Fibroblast of villous mesenchyme (primary cell): ENCODE measurements at regions not wholly inside any gene's neighbourhood (a gene's known extent, or its start where the extent isn't known, plus 50 kb on each side); places are given as distances from the start of the nearest gene placed in this dataset.

Experiments
- DNase-seq: peaks from one replicate; pipeline ENCODE4 v3.0.0-alpha.2; 2010; ENCODE audit warnings: low read depth
- H3K4me3 ChIP-seq: 2 replicates; pipeline ENCODE4 v1.5.1; 2011; ENCODE audit warnings: low read depth, mild to moderate bottlenecking, low read length
- CTCF ChIP-seq: IDR thresholded peaks from 2 replicates; pipeline ENCODE4 v1.5.1; 2012; ENCODE audit warnings: low read depth, mild to moderate bottlenecking, low read length; ENCODE audit not compliant: insufficient read depth

DNA sequence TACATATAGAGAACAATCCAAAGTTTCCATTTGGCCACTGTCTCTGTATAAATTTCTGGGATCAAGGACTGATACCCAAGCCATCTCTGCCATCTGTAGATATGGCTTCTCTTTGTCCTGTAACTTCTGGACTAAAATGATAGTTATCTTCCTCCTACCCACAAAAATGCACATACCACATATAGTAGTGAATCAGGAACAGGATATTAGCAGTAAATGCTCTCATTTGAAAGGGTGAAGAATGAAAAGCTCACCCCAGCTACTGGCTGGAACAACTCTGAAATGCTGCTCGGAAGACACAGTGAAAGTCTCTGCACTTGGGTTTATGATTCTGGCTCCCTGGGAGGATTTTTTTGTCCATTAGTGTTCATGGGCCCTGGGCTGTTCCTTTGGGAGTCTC lies 856.4 kb upstream of the LRRC4C start:
- TF ChIP-seq CTCF: no peak
- no peak for DNase-seq
- no peak overlapping the region for H3K4me3 ChIP-seq

GRCh38 chr11:42319921-42320320 lies 860.5 kb upstream of the LRRC4C start:
- DNase-seq: no peak
- TF ChIP-seq CTCF: no peak
- H3K4me3 ChIP-seq: no peak overlapping the region

- peak; percentile 17 for DNase-seq
- TF ChIP-seq CTCF: no peak
- H3K4me3 ChIP-seq: no peak overlapping the region
Measured at GRCh38 chr11:42329929-42330565, 870.6 kb upstream of the LRRC4C start.

GRCh38 chr11:42337786-42338455 lies 878.5 kb upstream of the LRRC4C start:
- no peak for DNase-seq
- TF ChIP-seq CTCF: no peak
- H3K4me3 ChIP-seq: no peak overlapping the region

GRCh38 chr11:42344204-42344792 lies 884.8 kb upstream of the LRRC4C start:
- no peak for TF ChIP-seq CTCF
- DNase-seq: no peak
- H3K4me3 ChIP-seq: no peak overlapping the region

- TF ChIP-seq CTCF: no peak
- DNase-seq: no peak
- H3K4me3 ChIP-seq: no peak overlapping the region
Measured at GRCh38 chr11:42345933-42346332, 886.5 kb upstream of the LRRC4C start.

GRCh38 chr11:42363701-42364100 lies 904.2 kb upstream of the LRRC4C start:
- no peak overlapping the region for H3K4me3 ChIP-seq
- no peak for TF ChIP-seq CTCF
- no peak for DNase-seq
